ENCODE measurements at regions not wholly inside any gene's neighbourhood (a gene's known extent, or its start where the extent isn't known, plus 50 kb on each side); places are given as distances from the start of the nearest gene placed in this dataset.

- DNase-seq: no peak
These were observed 667.4 kb upstream of the WWC1 start for GRCh38 chr5:167624053-167624452.

- DNase-seq: no peak
These were observed 664.9 kb upstream of the WWC1 start for GRCh38 chr5:167626341-167627123.

GRCh38 chr5:167629634-167630033, 661.8 kb upstream of the WWC1 start:
- DNase-seq: no peak

- no peak for DNase-seq
These were observed 660.3 kb upstream of the WWC1 start for GRCh38 chr5:167631191-167631590.

GRCh38 chr5:167633114-167633513, 658.3 kb upstream of the WWC1 start:
- no peak for DNase-seq

- DNase-seq: no peak
These were observed 657.5 kb upstream of the WWC1 start for GRCh38 chr5:167633931-167634341.

GRCh38 chr5:167634432-167634831, 657.0 kb upstream of the WWC1 start:
- no peak for DNase-seq

- DNase-seq: no peak
These were observed 652.6 kb upstream of the WWC1 start for GRCh38 chr5:167638816-167639215.

- DNase-seq: no peak
These were observed 652.2 kb upstream of the WWC1 start for GRCh38 chr5:167639273-167639672.

GRCh38 chr5:167639766-167640165, 651.7 kb upstream of the WWC1 start:
- no peak for DNase-seq

GRCh38 chr5:167642181-167642580, 649.3 kb upstream of the WWC1 start:
- no peak for DNase-seq

GRCh38 chr5:167642779-167643517, 648.5 kb upstream of the WWC1 start:
- DNase-seq: no peak

GRCh38 chr5:167643631-167644280, 647.7 kb upstream of the WWC1 start:
- no peak for DNase-seq

GRCh38 chr5:167644619-167645018, 646.8 kb upstream of the WWC1 start:
- no peak for DNase-seq

- no peak for DNase-seq
These were observed 642.0 kb upstream of the WWC1 start for GRCh38 chr5:167649471-167649870.

GRCh38 chr5:167652690-167653089, 638.8 kb upstream of the WWC1 start:
- no peak for DNase-seq

GRCh38 chr5:167653645-167654106, 637.8 kb upstream of the WWC1 start:
- no peak for DNase-seq

GRCh38 chr5:167657016-167657415, 634.4 kb upstream of the WWC1 start:
- DNase-seq: no peak

GRCh38 chr5:167658889-167659288, 632.6 kb upstream of the WWC1 start:
- DNase-seq: no peak

GRCh38 chr5:167661605-167662004, 629.8 kb upstream of the WWC1 start:
- DNase-seq: no peak

GRCh38 chr5:167664222-167664804, 627.1 kb upstream of the WWC1 start:
- DNase-seq: no peak

- DNase-seq: no peak
These were observed 625.5 kb upstream of the WWC1 start for GRCh38 chr5:167665841-167666375.

GRCh38 chr5:167671176-167671575, 620.3 kb upstream of the WWC1 start:
- DNase-seq: no peak
